SIG-M5 treated with dmso at 0.1 percent for 504 hours (cell line): ENCODE measurements at regions not wholly inside any gene's neighbourhood (a gene's known extent, or its start where the extent isn't known, plus 50 kb on each side); places are given as distances from the start of the nearest gene placed in this dataset.
A peak's percentile ranks its signal among the peaks of the same experiment; 100 is the strongest.

Experiments
- DNase-seq: peaks from one replicate; lab custom pipeline; 2025; ENCODE audit not compliant: unreplicated experiment; lab: John Stamatoyannopoulos, UW

- DNase-seq: no peak
These were observed 389.7 kb upstream of the ATP5MC3 start for GRCh38 chr2:175571078-175571653.

- DNase-seq: no peak
These were observed 386.7 kb upstream of the ATP5MC3 start for GRCh38 chr2:175568109-175568730.

GRCh38 chr2:175567435-175568061 lies 386.0 kb upstream of the ATP5MC3 start:
- no peak for DNase-seq

GRCh38 chr2:175560521-175561169 lies 379.1 kb upstream of the ATP5MC3 start:
- DNase-seq: no peak

GRCh38 chr2:175559613-175560012 lies 378.1 kb upstream of the ATP5MC3 start:
- DNase-seq: no peak

GRCh38 chr2:175557810-175558377 lies 376.4 kb upstream of the ATP5MC3 start:
- DNase-seq: no peak

GRCh38 chr2:175553910-175554309 lies 372.4 kb upstream of the ATP5MC3 start:
- DNase-seq: no peak

GRCh38 chr2:175552902-175553301 lies 371.4 kb upstream of the ATP5MC3 start:
- DNase-seq: peak; percentile 84

GRCh38 chr2:175540421-175540820 lies 358.9 kb upstream of the ATP5MC3 start:
- no peak for DNase-seq

GRCh38 chr2:175539122-175539521 lies 357.6 kb upstream of the ATP5MC3 start:
- no peak for DNase-seq

- no peak for DNase-seq
These were observed 354.5 kb upstream of the ATP5MC3 start for GRCh38 chr2:175536059-175536458.

- DNase-seq: peak; percentile 99
These were observed 354.1 kb upstream of the ATP5MC3 start for GRCh38 chr2:175535631-175536030.

GRCh38 chr2:175525975-175526374 lies 344.5 kb upstream of the ATP5MC3 start:
- no peak for DNase-seq

GRCh38 chr2:175523001-175523400 lies 341.5 kb upstream of the ATP5MC3 start:
- no peak for DNase-seq

- no peak for DNase-seq
These were observed 336.7 kb upstream of the ATP5MC3 start for GRCh38 chr2:175518206-175518605.

GRCh38 chr2:175516555-175516954 lies 335.0 kb upstream of the ATP5MC3 start:
- DNase-seq: no peak

- no peak for DNase-seq
These were observed 318.7 kb upstream of the ATP5MC3 start for GRCh38 chr2:175500255-175500654.

- no peak for DNase-seq
These were observed 308.9 kb upstream of the ATP5MC3 start for GRCh38 chr2:175490360-175490791.

- no peak for DNase-seq
These were observed 296.7 kb upstream of the ATP5MC3 start for GRCh38 chr2:175478096-175478768.

GRCh38 chr2:175476948-175477347 lies 295.4 kb upstream of the ATP5MC3 start:
- no peak for DNase-seq

GRCh38 chr2:175476374-175476773 lies 294.9 kb upstream of the ATP5MC3 start:
- no peak for DNase-seq
